SK-N-SH (cell line): ENCODE measurements at regions not wholly inside any gene's neighbourhood (a gene's known extent, or its start where the extent isn't known, plus 50 kb on each side); places are given as distances from the start of the nearest gene placed in this dataset.

Experiments used
- CTCF ChIA-PET: fragments of 300-600, 350-600 bp; formaldehyde crosslinking; extraction: SDS; loops from one replicate; lab custom pipeline; 2021; lab: Yijun Ruan, JAX
- POLR2A ChIA-PET: fragments of 350-600 bp; sonication (Branson Sonifier 250); formaldehyde crosslinking; extraction: SDS; loops from one replicate; lab custom pipeline; 2020; ENCODE audit warnings: antibody characterized with exemption, inconsistent platforms; lab: Yijun Ruan, JAX
- DNase-seq: peaks from one replicate; pipeline ENCODE4 v3.0.0; 2012
- H2AFZ ChIP-seq: fragments of 200-600 bp; sonication (generic); 2 replicates; pipeline ENCODE4 v1.8.1; 2016; ENCODE audit warnings: antibody characterized with exemption, mild to moderate bottlenecking, low read depth
- H3F3A ChIP-seq: fragments of 200-600 bp; sonication (generic); replicated peaks from 2 replicates; pipeline ENCODE3; 2016; ENCODE audit warnings: antibody characterized with exemption, mild to moderate bottlenecking; ENCODE audit not compliant: insufficient read depth
- H3K27ac ChIP-seq, 2 experiments: fragments of 200-500 bp in 1 of 2; fragments of 200-600 bp in 1 of 2; sonication (Bioruptor generic) in 1 of 2; sonication (generic), shearing (Covaris generic) in 1 of 2; 2 replicates each; pipeline versions ENCODE4 v1.5.1 to v1.6.1; 2014 to 2016; ENCODE audit warnings: low read depth in 2 of 2, inconsistent platforms in 1 of 2, low read length in 1 of 2, mild to moderate bottlenecking in 1 of 2, mixed read lengths in 1 of 2
- H3K27me3 ChIP-seq: fragments of 200-600 bp; sonication (generic), shearing (Covaris generic); 2 replicates; pipeline ENCODE4 v1.6.1; 2016; ENCODE audit warnings: mixed run types; ENCODE audit not compliant: insufficient read depth
- H3K36me3 ChIP-seq, 2 experiments: fragments of 200-500 bp in 1 of 2; fragments of 200-600 bp in 1 of 2; sonication (Bioruptor generic) in 1 of 2; sonication (generic) in 1 of 2; replicated peaks in 1 of 2; 2 replicates each; pipeline versions ENCODE3 to v1.5.1; 2014 to 2016; ENCODE audit warnings: low read length in 1 of 2, mild to moderate bottlenecking in 1 of 2; ENCODE audit not compliant: insufficient read depth in 2 of 2, control insufficient read depth in 1 of 2
- H3K4me1 ChIP-seq, 2 experiments: fragments of 200-500 bp in 1 of 2; fragments of 200-600 bp in 1 of 2; sonication (Bioruptor generic) in 1 of 2; sonication (generic), shearing (Covaris generic) in 1 of 2; 2 replicates each; pipeline versions ENCODE4 v1.5.1 to v1.6.1; 2014 to 2016; ENCODE audit warnings: low read depth in 1 of 2, low read length in 1 of 2, mixed run types in 1 of 2; ENCODE audit not compliant: insufficient read depth in 2 of 2, control insufficient read depth in 1 of 2
- H3K4me2 ChIP-seq: fragments of 200-600 bp; sonication (generic), shearing (Covaris generic); 2 replicates; pipeline ENCODE4 v1.6.1; 2017; ENCODE audit warnings: mixed run types
- H3K4me3 ChIP-seq, 2 experiments: fragments of 200-500 bp in 1 of 2; fragments of 200-600 bp in 1 of 2; sonication (Bioruptor generic) in 1 of 2; sonication (generic), shearing (Covaris generic) in 1 of 2; 2 replicates each; pipeline versions ENCODE4 v1.5.1 to v1.8.1; 2014 to 2016; ENCODE audit warnings: low read depth in 2 of 2, inconsistent platforms in 1 of 2, low read length in 1 of 2, mild to moderate bottlenecking in 1 of 2, mixed read lengths in 1 of 2, moderate library complexity in 1 of 2
- H3K79me2 ChIP-seq: fragments of 200-600 bp; sonication (generic); 2 replicates; pipeline ENCODE4 v1.8.1; 2017; ENCODE audit warnings: mild to moderate bottlenecking; ENCODE audit not compliant: insufficient read depth
- H3K9ac ChIP-seq: fragments of 200-600 bp; sonication (generic); 2 replicates; pipeline ENCODE4 v1.6.1; 2017; ENCODE audit warnings: mixed run types
- H3K9me2 ChIP-seq: fragments of 200-600 bp; sonication (generic); 2 replicates; pipeline ENCODE4 v1.6.1; 2017; ENCODE audit warnings: mixed run types
- H3K9me3 ChIP-seq: fragments of 200-600 bp; sonication (generic); 2 replicates; pipeline ENCODE4 v1.6.1; 2017; ENCODE audit warnings: mixed run types, mild to moderate bottlenecking, moderate library complexity
- H4K20me1 ChIP-seq: fragments of 200-600 bp; sonication (generic); 2 replicates; pipeline ENCODE4 v1.6.1; 2017; ENCODE audit warnings: mild to moderate bottlenecking, mixed run types; ENCODE audit not compliant: insufficient read depth
- FOXJ3 ChIP-seq: sonication (generic); formaldehyde crosslinking; IDR thresholded peaks from 2 replicates; pipeline ENCODE4 v1.5.1; 2020; ENCODE audit warnings: mild to moderate bottlenecking, missing genetic modification reagents
- GATA2 ChIP-seq: sonication (generic); formaldehyde crosslinking; IDR thresholded peaks from 2 replicates; pipeline ENCODE4 v1.5.0; 2020; ENCODE audit warnings: mild to moderate bottlenecking, missing genetic modification reagents
- MXI1 ChIP-seq: IDR thresholded peaks from 2 replicates; pipeline ENCODE4 v1.6.1; 2012; ENCODE audit warnings: mild to moderate bottlenecking, low read depth, low read length, improper control_type of control experiment
- RFX5 ChIP-seq: IDR thresholded peaks from 2 replicates; pipeline ENCODE4 v1.6.1; 2012; ENCODE audit warnings: mild to moderate bottlenecking, improper control_type of control experiment, low read length
- SMC3 ChIP-seq: IDR thresholded peaks from 2 replicates; pipeline ENCODE4 v1.6.1; 2012; ENCODE audit warnings: low read depth, low read length, improper control_type of control experiment
- WGBS: methylation state at CpG from one replicate; pipeline ENCODE4 v1.1.6; 2017; ENCODE audit warnings: low lambda C conversion rate; 5-methylcytosine and 5-hydroxymethylcytosine counted together
- TF ChIP-seq, protein P1 (sequence below): IDR thresholded peaks from 2 replicates; pipeline ENCODE4; 2012

DNA sequence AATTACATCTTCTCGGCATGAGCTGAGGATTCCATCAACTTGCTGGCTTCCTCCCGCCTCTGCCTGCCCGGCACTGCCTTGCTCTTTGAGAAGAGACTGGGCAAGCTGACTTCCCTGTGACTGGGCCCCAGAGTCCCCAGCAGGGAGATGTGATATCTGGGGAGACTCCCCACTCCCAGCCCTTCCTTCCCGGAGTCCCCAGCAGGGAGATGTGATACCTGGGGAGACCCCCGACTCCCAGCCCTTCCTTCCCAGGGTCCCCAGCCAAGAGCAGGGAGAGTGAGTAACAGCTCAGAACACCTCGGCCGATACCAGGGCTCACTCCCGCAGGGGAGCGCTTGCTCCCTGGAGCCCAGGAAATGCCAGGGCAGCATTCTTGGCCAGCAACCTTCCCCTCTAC lies 90.1 kb upstream of the NEURL1B start:
- DNase-seq = no peak
- no peak overlapping the region for H3K27ac ChIP-seq
- ChIA-PET CTCF (interaction anchor here (0.7 to 3.0 kb wide), 4 partner anchors 9 to 147 kb away, joined by 4 to 10 read pairs (median 5); no protein-coding TSS in a partner anchor), POLR2A (interaction anchor here (2.5 kb wide), 1 partner anchor 10 kb away, joined by 6 read pairs; no protein-coding TSS in a partner anchor)
- H3K79me2 ChIP-seq = no peaks in the 10 kb centered on the region
- no peaks in the 10 kb centered on the region; the same call in 1 of the 2 replicates for H3K27me3 ChIP-seq
- peaks cover 0 to 19% of the 10 kb centered on the region in 2 experiments; a peak in 1 of 4 replicates for H3K4me1 ChIP-seq
- H3K4me2 ChIP-seq = no peak overlapping the region
- no peak overlapping the region for H2AFZ ChIP-seq
- no peaks in the 10 kb centered on the region for H3K36me3 ChIP-seq
- no peaks in the 10 kb centered on the region for H4K20me1 ChIP-seq
- H3F3A ChIP-seq = no peaks in the 10 kb centered on the region
- H3K9me3 ChIP-seq = no peaks in the 10 kb centered on the region
- no peak overlapping the region for H3K4me3 ChIP-seq
- WGBS = 92% methylated on average over 6 of the region's 9 CpGs
- H3K9me2 ChIP-seq = no peaks in the 10 kb centered on the region
- H3K9ac ChIP-seq = no peak overlapping the region
- TF ChIP-seq, protein P1, sequence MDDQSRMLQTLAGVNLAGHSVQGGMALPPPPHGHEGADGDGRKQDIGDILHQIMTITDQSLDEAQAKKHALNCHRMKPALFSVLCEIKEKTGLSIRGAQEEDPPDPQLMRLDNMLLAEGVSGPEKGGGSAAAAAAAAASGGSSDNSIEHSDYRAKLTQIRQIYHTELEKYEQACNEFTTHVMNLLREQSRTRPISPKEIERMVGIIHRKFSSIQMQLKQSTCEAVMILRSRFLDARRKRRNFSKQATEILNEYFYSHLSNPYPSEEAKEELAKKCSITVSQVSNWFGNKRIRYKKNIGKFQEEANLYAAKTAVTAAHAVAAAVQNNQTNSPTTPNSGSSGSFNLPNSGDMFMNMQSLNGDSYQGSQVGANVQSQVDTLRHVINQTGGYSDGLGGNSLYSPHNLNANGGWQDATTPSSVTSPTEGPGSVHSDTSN = no peak
- TF ChIP-seq FOXJ3 (no peak), MXI1 (no peak)

DNA sequence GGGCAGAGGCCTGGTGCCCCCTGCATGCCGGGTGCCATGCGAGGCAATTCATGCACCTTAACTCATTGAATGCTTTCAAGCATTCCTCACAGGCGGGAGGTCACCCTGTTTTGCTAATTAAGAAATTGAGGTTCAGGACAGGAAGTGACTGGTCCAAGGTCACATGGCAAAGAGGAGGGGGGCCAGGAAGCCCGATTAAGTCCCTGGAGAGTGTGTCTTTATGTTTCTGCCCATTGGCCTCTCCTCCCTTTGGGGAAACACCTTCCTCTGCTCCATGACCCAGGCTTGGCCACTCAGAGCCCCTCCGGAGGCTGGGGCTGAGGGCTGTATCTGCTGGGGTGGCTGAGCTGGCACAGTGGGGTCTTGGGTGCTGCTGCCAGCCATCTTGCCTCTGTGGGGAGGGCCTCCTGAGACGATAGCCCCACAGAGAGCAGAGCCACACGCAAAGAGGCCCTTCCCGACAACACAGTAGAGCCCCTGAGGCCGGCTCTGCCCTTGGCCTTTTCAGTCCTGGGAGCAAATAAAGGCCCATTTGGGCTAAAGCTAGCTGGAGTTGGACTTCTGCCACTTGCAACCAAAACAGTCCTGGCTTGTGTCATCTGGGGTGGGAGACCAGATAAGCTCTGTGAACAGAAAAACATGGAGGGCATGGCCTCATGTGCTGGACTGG lies 90.8 kb upstream of the NEURL1B start:
- 67% methylated on average over 4 of the region's 9 CpGs for WGBS
- POLR2A ChIA-PET = interaction anchor here (2.5 kb wide), 1 partner anchor 9 kb away, joined by 6 read pairs; no protein-coding TSS in a partner anchor

DNA sequence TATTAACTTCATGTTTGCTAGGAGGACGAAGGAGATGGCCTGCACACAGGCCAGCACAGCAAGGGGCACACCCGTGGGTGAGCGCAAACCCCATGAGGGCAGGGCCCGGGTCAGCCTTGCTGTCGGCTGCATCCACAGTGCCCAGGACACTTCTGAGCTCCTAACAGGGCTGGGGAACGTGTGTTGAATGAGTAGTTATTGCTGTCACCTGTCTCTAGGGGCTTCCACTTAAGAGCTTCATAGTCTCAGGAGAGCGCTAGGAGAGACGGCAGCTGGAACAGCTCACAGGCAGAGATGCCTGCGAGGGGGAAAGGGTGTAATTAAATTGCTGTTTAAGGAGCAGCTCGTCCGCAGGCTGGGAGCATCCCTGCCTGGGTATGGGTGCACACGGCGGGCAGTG lies 91.4 kb upstream of the NEURL1B start:
- Histone ChIP-seq H3K9me3 (no peaks in the 10 kb centered on the region), H4K20me1 (no peaks in the 10 kb centered on the region), H3K9me2 (no peaks in the 10 kb centered on the region), H3K27me3 (no peaks in the 10 kb centered on the region; the same call in 1 of the 2 replicates), H3K27ac (no peak overlapping the region), H3K9ac (no peak overlapping the region), H3F3A (no peaks in the 10 kb centered on the region), H3K4me2 (no peak overlapping the region), H3K4me1 (peaks cover 0 to 23% of the 10 kb centered on the region in 2 experiments; a peak in 1 of 4 replicates), H3K4me3 (no peak overlapping the region), H2AFZ (no peak overlapping the region), H3K36me3 (no peaks in the 10 kb centered on the region), H3K79me2 (no peaks in the 10 kb centered on the region)
- WGBS = 74% methylated on average over 9 of the region's 13 CpGs
- ChIA-PET CTCF (interaction anchor here (3.0 kb wide), 1 partner anchor 8 kb away, joined by 10 read pairs; no protein-coding TSS in a partner anchor), POLR2A (interaction anchor here (2.5 kb wide), 1 partner anchor 8 kb away, joined by 6 read pairs; no protein-coding TSS in a partner anchor)
- no peak for DNase-seq
- TF ChIP-seq RFX5 = 0 out of 2 replicates have a peak, but pooled peaks have one; percentile 43
- TF ChIP-seq SMC3 = no peak
- TF ChIP-seq, all 33 proteins: peak for 1

More for the DNA sequence above, 90.8 kb upstream of the NEURL1B start:
- Histone ChIP-seq H3F3A (no peaks in the 10 kb centered on the region), H3K4me2 (no peak overlapping the region), H3K4me3 (no peak overlapping the region), H3K79me2 (no peaks in the 10 kb centered on the region), H3K9me2 (no peaks in the 10 kb centered on the region), H4K20me1 (no peaks in the 10 kb centered on the region), H3K27me3 (no peaks in the 10 kb centered on the region; the same call in 1 of the 2 replicates), H3K27ac (peak overlapping the region in 1 of 2 experiments; percentile 22; a peak in 1 of 4 replicates), H2AFZ (no peak overlapping the region), H3K9me3 (no peaks in the 10 kb centered on the region), H3K9ac (no peak overlapping the region), H3K4me1 (peaks cover 0 to 21% of the 10 kb centered on the region in 2 experiments; a peak in 1 of 4 replicates), H3K36me3 (no peaks in the 10 kb centered on the region)
- TF ChIP-seq SMC3 = no peak
- TF ChIP-seq GATA2 (CRISPR knock-in tag) = peak; percentile 51; the same call in 1 of the 2 replicates
- peak; percentile 57 for DNase-seq
- CTCF ChIA-PET = interaction anchor here (1.3 to 3.0 kb wide), 3 partner anchors 8 to 147 kb away, joined by 5 to 10 read pairs (median 5); no protein-coding TSS in a partner anchor
